Panc1 (cell line): ENCODE measurements at regions not wholly inside any gene's neighbourhood (a gene's known extent, or its start where the extent isn't known, plus 50 kb on each side); places are given as distances from the start of the nearest gene placed in this dataset.

ENCODE experiments used
- ATAC-seq: fragments of 200-7000 bp; cut with Tn5 transposase; 2 replicates; pipeline ENCODE4 v1.9.1; 2020; ENCODE audit warnings: mild to moderate bottlenecking, moderate library complexity
- BruUV-seq: library from RNA; stranded (reverse); fragments of 400-500 nt; replicated peaks from 2 replicates; lab custom pipeline; 2021; lab: Mats Ljungman, UMichigan
- CTCF ChIA-PET: fragments of 300-600 bp; sonication (Branson Sonifier 250); formaldehyde crosslinking; loops from one replicate; lab custom pipeline; 2022; ENCODE audit warnings: antibody characterized with exemption; lab: Charles Lee
- POLR2A ChIA-PET: fragments of 300-600 bp; sonication (Branson Sonifier 250); formaldehyde crosslinking; loops from one replicate; lab custom pipeline; 2022; ENCODE audit warnings: antibody characterized with exemption; lab: Charles Lee
- DNase-seq: peaks from one replicate; pipeline ENCODE4 v3.0.0-alpha.2; 2010; ENCODE audit warnings: low read depth, low spot score
- H3K27ac ChIP-seq: 2 replicates; pipeline ENCODE4 v1.5.1; 2011; ENCODE audit warnings: mild to moderate bottlenecking, low read length, inconsistent platforms
- H3K27me3 ChIP-seq: fragments of 200-500 bp; sonication (Bioruptor generic); 2 replicates; pipeline ENCODE4 v1.6.0; 2014; ENCODE audit warnings: low read length, inconsistent platforms; ENCODE audit not compliant: control insufficient read depth, insufficient read depth
- H3K36me3 ChIP-seq: fragments of 200-500 bp; sonication (Bioruptor generic); 2 replicates; pipeline ENCODE4 v1.5.1; 2014; ENCODE audit warnings: inconsistent platforms, mild to moderate bottlenecking, low read length, moderate library complexity; ENCODE audit not compliant: control insufficient read depth, insufficient read depth
- H3K4me1 ChIP-seq: 2 replicates; pipeline ENCODE4 v1.5.1; 2011; ENCODE audit warnings: inconsistent platforms, mild to moderate bottlenecking, low read length, moderate library complexity; ENCODE audit not compliant: control insufficient read depth, insufficient read depth
- H3K4me3 ChIP-seq, 2 experiments: 2 replicates each; pipeline ENCODE4 v1.5.1; 2011 to 2012; ENCODE audit warnings: low read depth in 2 of 2, low read length in 2 of 2, mild to moderate bottlenecking in 2 of 2, inconsistent platforms in 1 of 2, moderate library complexity in 1 of 2
- H3K9me3 ChIP-seq: fragments of 200-500 bp; sonication (Bioruptor generic); 2 replicates; pipeline ENCODE4 v1.5.1; 2014; ENCODE audit warnings: low read depth, mild to moderate bottlenecking, inconsistent platforms, low read length, moderate library complexity; ENCODE audit not compliant: control insufficient read depth, insufficient read depth
- CTCF ChIP-seq: fragments of 450-650 bp; IDR thresholded peaks from 2 replicates; pipeline ENCODE4 v1.5.1; 2017; ENCODE audit warnings: mild to moderate bottlenecking
- POLR2AphosphoS5 ChIP-seq: IDR thresholded peaks from 2 replicates; pipeline ENCODE4 v1.6.1; 2012; ENCODE audit warnings: mild to moderate bottlenecking, low read depth, low read length, moderate library complexity
- REST ChIP-seq, 2 experiments: IDR thresholded peaks; 2 replicates each; pipeline ENCODE4 v1.6.1; 2011 to 2012; ENCODE audit warnings: low read depth in 2 of 2, control low read depth in 1 of 2, low read length in 1 of 2, mild to moderate bottlenecking in 1 of 2, moderate library complexity in 1 of 2; ENCODE audit not compliant: insufficient read depth in 1 of 2
- SIN3A ChIP-seq: IDR thresholded peaks from 2 replicates; pipeline ENCODE4 v1.6.1; 2012; ENCODE audit warnings: low read depth, mild to moderate bottlenecking, low read length, moderate library complexity, borderline replicate concordance; ENCODE audit not compliant: insufficient read depth
- TCF7L2 ChIP-seq: IDR thresholded peaks from 2 replicates; pipeline ENCODE4 v1.6.1; 2011; ENCODE audit warnings: mild to moderate bottlenecking, low read depth, low read length, inconsistent platforms
- in situ Hi-C: cut with HindIII; loops from 2 replicates; pipeline ENCODE4 v1.10.0; 2016; ENCODE audit warnings: low sequenced_read_pairs, low pct_unique_long_range_greater_than_20kb
- intact Hi-C: fragments of 100-400 bp; cut with micrococcal nuclease; formaldehyde crosslinking; loops from one replicate; pipeline ENCODE4 v1.10.0; 2022; ENCODE audit not compliant: unreplicated experiment

DNA sequence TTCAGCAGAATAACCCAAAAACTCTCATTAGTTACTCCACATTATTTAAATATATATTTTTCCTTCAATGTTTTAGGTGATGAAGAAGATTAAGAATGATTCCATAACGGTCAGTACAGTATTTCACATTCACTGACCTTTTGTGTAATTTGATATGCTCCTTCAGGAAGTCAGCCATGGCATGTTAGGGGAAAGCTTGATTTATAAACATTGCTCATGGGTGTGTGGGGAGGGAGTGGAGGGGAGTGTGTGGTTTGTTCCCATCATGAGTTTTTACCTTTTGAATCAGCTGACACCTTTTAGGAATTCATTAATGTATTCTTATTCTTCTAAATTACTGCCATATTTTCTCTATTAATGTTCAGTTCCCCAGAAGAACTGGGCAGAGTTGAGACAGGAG lies 240.2 kb downstream of the ATG4C start:
- DNase-seq (no peak), ATAC-seq (no peak)
- intact Hi-C loops: no loop called here
- Histone ChIP-seq H3K4me3 (no peak overlapping the region), H3K27me3 (peaks cover 3% of the 10 kb centered on the region; the same call in 1 of the 2 replicates), H3K9me3 (no peaks in the 10 kb centered on the region), H3K27ac (no peak overlapping the region), H3K36me3 (no peaks in the 10 kb centered on the region), H3K4me1 (no peaks in the 10 kb centered on the region)
- in situ Hi-C loops: no loop called here
- BruUV-seq: no TSS peak
- ChIA-PET POLR2A (interaction anchor here (0.7 kb wide), 1 partner anchor 454 kb away, joined by 4 read pairs; no protein-coding TSS in a partner anchor), CTCF (no interaction called here)
- no peak for TF ChIP-seq POLR2AphosphoS5
- TF ChIP-seq CTCF: no peak
- TF ChIP-seq REST (IDR thresholded peaks at IDR 0.05; ENCODE audit: insufficient read depth in 1 of 2, low read depth in 2 of 2, low read length in 1 of 2): no peak
- no peak for TF ChIP-seq TCF7L2
- no peak for TF ChIP-seq SIN3A

GRCh38 chr1:63027176-63027575 lies 243.2 kb downstream of the ATG4C start:
- in situ Hi-C loops: no loop called here
- DNase-seq: no peak
- ChIA-PET CTCF (no interaction called here), POLR2A (no interaction called here)
- Histone ChIP-seq H3K36me3 (no peaks in the 10 kb centered on the region), H3K4me3 (no peak overlapping the region), H3K27ac (no peak overlapping the region), H3K4me1 (no peaks in the 10 kb centered on the region), H3K27me3 (peaks cover 3% of the 10 kb centered on the region; the same call in 1 of the 2 replicates), H3K9me3 (no peaks in the 10 kb centered on the region)
- TF ChIP-seq REST (IDR thresholded peaks at IDR 0.05; ENCODE audit: insufficient read depth in 1 of 2, low read depth in 2 of 2, low read length in 1 of 2) (no peak), TCF7L2 (no peak), POLR2AphosphoS5 (no peak), SIN3A (no peak), CTCF (no peak)
- no TSS peak for BruUV-seq
- no peak for ATAC-seq
- intact Hi-C loops: no loop called here
